Erythroblast (primary cell): ENCODE measurements at regions not wholly inside any gene's neighbourhood (a gene's known extent, or its start where the extent isn't known, plus 50 kb on each side); places are given as distances from the start of the nearest gene placed in this dataset.

Source experiments
- DNase-seq, 2 experiments: peaks; one replicate each; lab custom pipeline; 2025; lab: John Stamatoyannopoulos, UW
- GATA1 ChIP-seq: IDR thresholded peaks from 2 replicates; pipeline ENCODE4 v1.6.1; 2011; ENCODE audit warnings: low read depth, mild to moderate bottlenecking, control low read depth, low read length, moderate library complexity
- POLR2A ChIP-seq: IDR thresholded peaks from 2 replicates; pipeline ENCODE4 v1.6.1; 2011; ENCODE audit warnings: mild to moderate bottlenecking, low read length

GRCh38 chr2:224166654-224167053 lies 127.6 kb upstream of the SERPINE2 start:
- TF ChIP-seq GATA1 (no peak), POLR2A (no peak)
- DNase-seq: no peak

GRCh38 chr2:224165901-224166319 lies 126.8 kb upstream of the SERPINE2 start:
- TF ChIP-seq GATA1: no peak
- no peak for DNase-seq

- TF ChIP-seq POLR2A (no peak), GATA1 (no peak)
- DNase-seq: no peak
These were observed 124.7 kb upstream of the SERPINE2 start for GRCh38 chr2:224163566-224164307.

GRCh38 chr2:224162122-224162521 lies 123.0 kb upstream of the SERPINE2 start:
- no peak for DNase-seq
- TF ChIP-seq POLR2A (no peak), GATA1 (no peak)

DNA sequence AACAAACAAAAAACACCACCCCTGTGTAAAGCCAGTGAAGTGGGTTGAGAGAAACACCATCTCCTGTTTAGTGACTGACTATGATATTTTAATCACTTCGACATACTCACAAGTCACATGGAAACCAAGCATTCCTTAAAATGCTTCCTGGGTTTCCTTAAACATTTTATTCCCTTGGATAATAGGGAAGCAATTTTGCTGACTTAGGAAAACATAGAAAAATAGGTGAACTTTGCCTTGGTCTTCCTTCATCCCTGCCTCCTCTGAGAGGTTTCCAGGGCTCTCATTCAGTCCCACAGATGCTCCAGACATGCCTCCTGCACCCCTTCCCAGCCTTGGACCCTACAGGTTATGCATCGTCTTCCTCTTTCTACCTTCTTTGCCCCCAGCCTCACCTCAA lies 122.6 kb upstream of the SERPINE2 start:
- no peak for TF ChIP-seq POLR2A
- TF ChIP-seq GATA1: no peak
- no peak for DNase-seq

GRCh38 chr2:224160917-224161316 lies 121.8 kb upstream of the SERPINE2 start:
- DNase-seq: no peak
- TF ChIP-seq POLR2A: no peak
- no peak for TF ChIP-seq GATA1

- no peak for TF ChIP-seq GATA1
- no peak for TF ChIP-seq POLR2A
These were observed 120.4 kb upstream of the SERPINE2 start for GRCh38 chr2:224159345-224159928.

GRCh38 chr2:224158831-224159230 lies 119.7 kb upstream of the SERPINE2 start:
- DNase-seq: no peak
- TF ChIP-seq POLR2A (no peak), GATA1 (no peak)

More at GRCh38 chr2:224159345-224159928, 120.4 kb upstream of the SERPINE2 start:
- no peak for DNase-seq

GRCh38 chr2:224158061-224158460 lies 119.0 kb upstream of the SERPINE2 start:
- no peak for DNase-seq
- no peak for TF ChIP-seq GATA1
- TF ChIP-seq POLR2A: no peak

DNA sequence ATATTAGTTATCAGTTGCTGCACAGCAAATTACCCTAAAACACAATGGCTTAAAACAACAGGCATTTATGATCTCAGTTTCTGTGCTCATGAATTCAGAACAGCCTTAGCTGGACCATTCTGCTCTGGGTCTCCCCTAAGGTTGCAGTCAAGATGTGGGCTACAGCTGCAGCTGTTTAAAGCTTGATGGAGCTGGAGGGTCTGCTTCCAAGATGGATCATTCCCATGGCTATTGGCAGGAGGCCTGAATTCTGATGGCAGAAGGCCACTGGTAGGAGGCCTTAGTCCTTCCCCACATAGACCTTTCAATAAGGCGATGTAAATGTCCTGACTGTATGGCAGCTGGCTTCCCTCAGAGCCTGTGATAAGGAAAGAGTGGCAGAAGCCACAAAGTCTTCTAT lies 118.6 kb upstream of the SERPINE2 start:
- TF ChIP-seq GATA1 (no peak), POLR2A (no peak)

GRCh38 chr2:224156436-224156835 lies 117.3 kb upstream of the SERPINE2 start:
- TF ChIP-seq GATA1: no peak
- TF ChIP-seq POLR2A: no peak
- no peak for DNase-seq

More for the DNA sequence above, 118.6 kb upstream of the SERPINE2 start:
- no peak for DNase-seq

DNA sequence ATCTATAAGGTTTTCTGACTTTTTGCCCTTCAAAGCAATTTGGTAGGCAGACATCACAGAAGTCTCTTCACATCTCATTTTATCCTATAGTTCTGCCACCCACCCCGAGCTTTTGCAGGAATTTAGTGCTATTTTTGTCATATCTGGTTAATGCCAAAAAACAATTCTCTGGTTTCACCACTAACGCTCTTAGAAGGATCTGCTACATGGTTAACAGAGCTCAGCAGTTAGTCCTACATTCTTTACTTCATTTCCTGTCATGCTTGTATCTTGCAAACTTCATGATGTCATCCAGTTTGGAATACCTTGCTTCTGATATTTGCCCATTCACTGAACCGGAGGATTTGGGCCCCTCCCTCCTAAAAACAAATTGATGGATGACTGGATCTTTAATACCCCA lies 116.8 kb upstream of the SERPINE2 start:
- no peak for DNase-seq
- TF ChIP-seq GATA1 (no peak), POLR2A (no peak)

DNA sequence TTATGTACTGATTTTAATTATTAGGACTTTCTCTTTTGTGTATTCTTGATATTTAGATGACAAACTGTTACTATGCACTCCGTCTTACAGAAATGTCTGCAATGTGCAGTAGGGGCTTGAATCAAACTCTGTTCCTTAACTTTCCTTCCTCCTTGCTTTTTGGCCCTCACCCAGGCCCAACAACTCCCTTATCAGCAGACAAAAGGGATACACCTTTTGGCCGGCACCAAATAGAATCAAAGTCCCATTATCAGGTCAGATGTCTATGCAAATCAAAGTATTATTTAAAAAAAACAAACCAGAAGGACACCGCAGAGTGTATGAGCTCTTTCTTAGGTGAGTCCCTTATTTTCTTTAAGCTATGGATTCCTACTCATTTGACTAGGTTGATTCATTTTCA lies 116.3 kb upstream of the SERPINE2 start:
- DNase-seq: no peak
- no peak for TF ChIP-seq GATA1
- no peak for TF ChIP-seq POLR2A

- peak in 1 of 2 experiments; percentile 5 for DNase-seq
- no peak for TF ChIP-seq POLR2A
- no peak for TF ChIP-seq GATA1
These were observed 112.7 kb upstream of the SERPINE2 start for GRCh38 chr2:224151680-224152310.
